ENCODE measurements at regions not wholly inside any gene's neighbourhood (a gene's known extent, or its start where the extent isn't known, plus 50 kb on each side); places are given as distances from the start of the nearest gene placed in this dataset.

GRCh38 chr5:57651127-57651526 is 168.5 kb upstream of the ACTBL2 start:
- TF ChIP-seq CTCF (IDR thresholded peaks at IDR 0.05; ENCODE audit: insufficient read depth, low read length) = no peak
- TF ChIP-seq POLR2AphosphoS5 (IDR thresholded peaks at IDR 0.05; ENCODE audit: low read depth) = no peak
- TF ChIP-seq GABPA (IDR thresholded peaks at IDR 0.05; ENCODE audit: low read depth) = no peak
- no peak for TF ChIP-seq REST (IDR thresholded peaks at IDR 0.05; ENCODE audit: insufficient replicate concordance, low read depth)
- TF ChIP-seq SPI1 (IDR thresholded peaks at IDR 0.05; ENCODE audit: borderline replicate concordance, low read depth) = no peak
